ENCODE measurements at regions not wholly inside any gene's neighbourhood (a gene's known extent, or its start where the extent isn't known, plus 50 kb on each side); places are given as distances from the start of the nearest gene placed in this dataset.

- CTCF ChIA-PET = interaction anchor here (0.6 to 1.0 kb wide), 2 partner anchors 86 to 109 kb away, joined by 3 to 4 read pairs; partner anchors contain the start of gene ARL4A
- peak overlapping the region; percentile 38 for H3K27ac Mint-ChIP-seq
Observed at GRCh38 chr7:12796397-12797127, 109.1 kb downstream of the ARL4A start.

GRCh38 chr7:12800486-12800885 lies 113.1 kb downstream of the ARL4A start:
- ChIA-PET CTCF (no interaction called here), POLR2A (no interaction called here)

More at GRCh38 chr7:12796397-12797127, 109.1 kb downstream of the ARL4A start:
- DNase-seq = no peak
- Mint-ChIP-seq H3K36me3 (ENCODE audit: low read depth) (no peaks in the 10 kb centered on the region), H3K27me3 (no peaks in the 10 kb centered on the region), H3K9me3 (peaks cover 2% of the 10 kb centered on the region), H3K4me3 (no peak overlapping the region), H3K4me1 (peaks cover 16% of the 10 kb centered on the region)
- POLR2A ChIA-PET = no interaction called here

GRCh38 chr7:12801107-12801506 lies 113.7 kb downstream of the ARL4A start:
- CTCF ChIA-PET = no interaction called here
- H3K27me3 Mint-ChIP-seq = no peaks in the 10 kb centered on the region
- peaks cover 13% of the 10 kb centered on the region for H3K4me1 Mint-ChIP-seq
- POLR2A ChIA-PET = no interaction called here
- no peaks in the 10 kb centered on the region for H3K9me3 Mint-ChIP-seq
- H3K27ac Mint-ChIP-seq = no peak overlapping the region
- H3K36me3 Mint-ChIP-seq (ENCODE audit: low read depth) = no peaks in the 10 kb centered on the region
- DNase-seq = no peak
- no peak overlapping the region for H3K4me3 Mint-ChIP-seq

More at GRCh38 chr7:12800486-12800885, 113.1 kb downstream of the ARL4A start:
- Mint-ChIP-seq H3K4me1 (peaks cover 15% of the 10 kb centered on the region), H3K27ac (no peak overlapping the region), H3K9me3 (no peaks in the 10 kb centered on the region), H3K4me3 (no peak overlapping the region), H3K36me3 (ENCODE audit: low read depth) (no peaks in the 10 kb centered on the region), H3K27me3 (no peaks in the 10 kb centered on the region)
- no peak for DNase-seq

GRCh38 chr7:12802070-12802469 lies 114.6 kb downstream of the ARL4A start:
- peaks cover 3% of the 10 kb centered on the region for H3K4me1 Mint-ChIP-seq
- no peak overlapping the region for H3K27ac Mint-ChIP-seq
- H3K9me3 Mint-ChIP-seq = no peaks in the 10 kb centered on the region
- H3K27me3 Mint-ChIP-seq = no peaks in the 10 kb centered on the region
- H3K36me3 Mint-ChIP-seq (ENCODE audit: low read depth) = no peaks in the 10 kb centered on the region
- ChIA-PET CTCF (no interaction called here), POLR2A (interaction anchor here (0.6 kb wide), 1 partner anchor 106 kb away, joined by 3 read pairs; no protein-coding TSS in a partner anchor)
- no peak for DNase-seq
- H3K4me3 Mint-ChIP-seq = no peak overlapping the region

GRCh38 chr7:12803542-12803941 lies 116.1 kb downstream of the ARL4A start:
- no peak for DNase-seq
- Mint-ChIP-seq H3K4me1 (peaks cover 1% of the 10 kb centered on the region), H3K4me3 (no peak overlapping the region), H3K27me3 (no peaks in the 10 kb centered on the region), H3K36me3 (ENCODE audit: low read depth) (no peaks in the 10 kb centered on the region), H3K27ac (no peak overlapping the region), H3K9me3 (no peaks in the 10 kb centered on the region)
- CTCF ChIA-PET = interaction anchor here (1.7 kb wide), 1 partner anchor 117 kb away, joined by 5 read pairs; no protein-coding TSS in a partner anchor
- POLR2A ChIA-PET = no interaction called here

GRCh38 chr7:12805518-12805928 lies 118.1 kb downstream of the ARL4A start:
- no peak overlapping the region for H3K4me3 Mint-ChIP-seq
- no peak overlapping the region for H3K27ac Mint-ChIP-seq
- CTCF ChIA-PET = no interaction called here
- H3K36me3 Mint-ChIP-seq (ENCODE audit: low read depth) = no peaks in the 10 kb centered on the region
- DNase-seq = no peak
- no peaks in the 10 kb centered on the region for H3K27me3 Mint-ChIP-seq
- POLR2A ChIA-PET = no interaction called here
- H3K4me1 Mint-ChIP-seq = peaks cover 1% of the 10 kb centered on the region
- no peaks in the 10 kb centered on the region for H3K9me3 Mint-ChIP-seq

- Mint-ChIP-seq H3K4me3 (no peak overlapping the region), H3K4me1 (peaks cover 1% of the 10 kb centered on the region), H3K9me3 (no peaks in the 10 kb centered on the region), H3K27me3 (no peaks in the 10 kb centered on the region), H3K27ac (no peak overlapping the region), H3K36me3 (ENCODE audit: low read depth) (no peaks in the 10 kb centered on the region)
- ChIA-PET POLR2A (no interaction called here), CTCF (no interaction called here)
- DNase-seq = no peak
Observed at GRCh38 chr7:12805957-12806356, 118.5 kb downstream of the ARL4A start.

- no peaks in the 10 kb centered on the region for H3K36me3 Mint-ChIP-seq (ENCODE audit: low read depth)
- no peaks in the 10 kb centered on the region for H3K9me3 Mint-ChIP-seq
- no peak overlapping the region for H3K4me3 Mint-ChIP-seq
- ChIA-PET CTCF (no interaction called here), POLR2A (no interaction called here)
- H3K4me1 Mint-ChIP-seq = peaks cover 1% of the 10 kb centered on the region
- no peaks in the 10 kb centered on the region for H3K27me3 Mint-ChIP-seq
- DNase-seq = no peak
- H3K27ac Mint-ChIP-seq = no peak overlapping the region
Observed at GRCh38 chr7:12809476-12809875, 122.0 kb downstream of the ARL4A start.

- Mint-ChIP-seq H3K4me1 (no peaks in the 10 kb centered on the region), H3K4me3 (no peak overlapping the region), H3K27me3 (no peaks in the 10 kb centered on the region), H3K36me3 (ENCODE audit: low read depth) (no peaks in the 10 kb centered on the region), H3K9me3 (no peaks in the 10 kb centered on the region), H3K27ac (no peak overlapping the region)
- ChIA-PET POLR2A (no interaction called here), CTCF (no interaction called here)
- DNase-seq = no peak
Observed at GRCh38 chr7:12812111-12812510, 124.7 kb downstream of the ARL4A start.

- no peaks in the 10 kb centered on the region for H3K36me3 Mint-ChIP-seq (ENCODE audit: low read depth)
- no peak overlapping the region for H3K27ac Mint-ChIP-seq
- H3K4me1 Mint-ChIP-seq = no peaks in the 10 kb centered on the region
- no peaks in the 10 kb centered on the region for H3K27me3 Mint-ChIP-seq
- no peak overlapping the region for H3K4me3 Mint-ChIP-seq
- CTCF ChIA-PET = no interaction called here
- POLR2A ChIA-PET = no interaction called here
- no peaks in the 10 kb centered on the region for H3K9me3 Mint-ChIP-seq
- no peak for DNase-seq
Observed at GRCh38 chr7:12814107-12814506, 126.7 kb downstream of the ARL4A start.

GRCh38 chr7:12814828-12815227 lies 127.4 kb downstream of the ARL4A start:
- ChIA-PET POLR2A (no interaction called here), CTCF (no interaction called here)
- Mint-ChIP-seq H3K36me3 (ENCODE audit: low read depth) (no peaks in the 10 kb centered on the region), H3K27me3 (no peaks in the 10 kb centered on the region), H3K9me3 (no peaks in the 10 kb centered on the region), H3K4me3 (no peak overlapping the region), H3K27ac (no peak overlapping the region), H3K4me1 (no peaks in the 10 kb centered on the region)
- no peak for DNase-seq

GRCh38 chr7:12815426-12815825 lies 128.0 kb downstream of the ARL4A start:
- no peaks in the 10 kb centered on the region for H3K4me1 Mint-ChIP-seq
- H3K27ac Mint-ChIP-seq = no peak overlapping the region
- no peaks in the 10 kb centered on the region for H3K27me3 Mint-ChIP-seq
- ChIA-PET POLR2A (no interaction called here), CTCF (no interaction called here)
- DNase-seq = no peak
- no peak overlapping the region for H3K4me3 Mint-ChIP-seq
- H3K9me3 Mint-ChIP-seq = no peaks in the 10 kb centered on the region
- H3K36me3 Mint-ChIP-seq (ENCODE audit: low read depth) = no peaks in the 10 kb centered on the region

GRCh38 chr7:12815871-12816270 lies 128.4 kb downstream of the ARL4A start:
- Mint-ChIP-seq H3K36me3 (ENCODE audit: low read depth) (no peaks in the 10 kb centered on the region), H3K4me3 (no peak overlapping the region), H3K27me3 (no peaks in the 10 kb centered on the region), H3K27ac (no peak overlapping the region), H3K4me1 (no peaks in the 10 kb centered on the region), H3K9me3 (no peaks in the 10 kb centered on the region)
- DNase-seq = no peak
- CTCF ChIA-PET = no interaction called here
- POLR2A ChIA-PET = no interaction called here

- Mint-ChIP-seq H3K27ac (no peak overlapping the region), H3K27me3 (no peaks in the 10 kb centered on the region), H3K4me1 (no peaks in the 10 kb centered on the region), H3K4me3 (no peak overlapping the region), H3K9me3 (no peaks in the 10 kb centered on the region), H3K36me3 (ENCODE audit: low read depth) (no peaks in the 10 kb centered on the region)
- DNase-seq = no peak
- POLR2A ChIA-PET = no interaction called here
- CTCF ChIA-PET = no interaction called here
Observed at GRCh38 chr7:12820777-12821176, 133.3 kb downstream of the ARL4A start.
